Vagina (tissue), 2 donors: ENCODE measurements at regions not wholly inside any gene's neighbourhood (a gene's known extent, or its start where the extent isn't known, plus 50 kb on each side); places are given as distances from the start of the nearest gene placed in this dataset.

Source experiments
- DNase-seq, 2 donors: peaks; one replicate each; pipeline ENCODE4 v3.0.0-alpha.2; 2017; ENCODE audit errors: extremely low spot score in 2 of 2
- H3K27ac ChIP-seq: fragments of 200-600 bp; sonication (generic); one replicate; pipeline ENCODE4 v1.5.1; 2019
- H3K27me3 ChIP-seq: fragments of 200-600 bp; sonication (generic); one replicate; pipeline ENCODE4 v1.5.1; 2019
- H3K36me3 ChIP-seq, 2 donors: fragments of 200-600 bp; sonication (generic); one replicate each; pipeline ENCODE4 v1.5.1; 2017 to 2019
- H3K4me1 ChIP-seq: fragments of 200-600 bp; sonication (generic); one replicate; pipeline ENCODE4 v1.5.1; 2019
- H3K4me3 ChIP-seq, 2 donors: fragments of 200-600 bp; sonication (generic); 1 replicate in 1 of 2; 2 replicates in 1 of 2; pipeline ENCODE4 v1.5.1; 2016 to 2019
- H3K9me3 ChIP-seq: fragments of 200-600 bp; sonication (generic); one replicate; pipeline ENCODE4 v1.5.1; 2019
- POLR2A ChIP-seq, 2 donors: fragments of 450-650 bp; IDR thresholded peaks; one replicate each; pipeline ENCODE4 v1.6.1; 2017; ENCODE audit warnings: antibody characterized with exemption in 2 of 2, mild to moderate bottlenecking in 2 of 2, moderate library complexity in 2 of 2
- POLR2AphosphoS5 ChIP-seq, 2 donors: sonication (generic); formaldehyde crosslinking; IDR thresholded peaks; one replicate each; pipeline ENCODE4 v1.9.0; 2017; ENCODE audit warnings: antibody characterized with exemption in 2 of 2, mild to moderate bottlenecking in 2 of 2, low read depth in 1 of 2; ENCODE audit not compliant: insufficient read depth in 1 of 2
- intact Hi-C: fragments of 100-400 bp; cut with DNase I; formaldehyde crosslinking; loops from one replicate; pipeline ENCODE4 v1.15.1; 2023
- TF ChIP-seq, protein P1 (sequence below), 3 experiments: fragments of 450-650 bp in 2 of 3; fragments of 200-600 bp in 1 of 3; sonication (generic) in 1 of 3; IDR thresholded peaks; one replicate each; pipeline ENCODE4 v1.5.1; 2017 to 2019; ENCODE audit warnings: antibody characterized with exemption in 3 of 3, mild to moderate bottlenecking in 2 of 3, moderate library complexity in 2 of 3

DNA sequence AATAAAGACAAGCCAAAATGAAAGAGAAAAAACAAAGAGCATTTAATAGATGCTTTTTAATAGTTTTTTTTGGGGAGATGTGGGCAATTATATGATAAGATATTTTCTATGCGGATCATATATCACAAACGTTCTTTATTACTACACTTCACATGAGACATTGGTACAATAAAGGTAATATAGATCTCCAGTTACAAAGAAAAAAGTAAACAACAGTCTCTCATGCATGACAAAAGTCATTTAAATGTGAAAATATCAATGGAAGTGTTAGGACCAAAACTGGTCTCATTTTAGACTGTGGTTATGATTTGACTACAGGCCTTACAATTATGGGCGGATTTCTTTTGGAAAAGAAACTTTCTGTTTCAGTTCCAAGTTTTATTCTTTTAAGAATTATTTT lies 687.0 kb downstream of the ADGRL2 start:
- H3K4me1 ChIP-seq = peaks cover 17% of the 10 kb centered on the region
- no peaks in the 10 kb centered on the region for H3K27me3 ChIP-seq
- DNase-seq = no peak
- intact Hi-C loops = no loop called here
- H3K4me3 ChIP-seq = no peak overlapping the region
- no peak overlapping the region for H3K27ac ChIP-seq
- H3K36me3 ChIP-seq = no peaks in the 10 kb centered on the region
- TF ChIP-seq, protein P1, sequence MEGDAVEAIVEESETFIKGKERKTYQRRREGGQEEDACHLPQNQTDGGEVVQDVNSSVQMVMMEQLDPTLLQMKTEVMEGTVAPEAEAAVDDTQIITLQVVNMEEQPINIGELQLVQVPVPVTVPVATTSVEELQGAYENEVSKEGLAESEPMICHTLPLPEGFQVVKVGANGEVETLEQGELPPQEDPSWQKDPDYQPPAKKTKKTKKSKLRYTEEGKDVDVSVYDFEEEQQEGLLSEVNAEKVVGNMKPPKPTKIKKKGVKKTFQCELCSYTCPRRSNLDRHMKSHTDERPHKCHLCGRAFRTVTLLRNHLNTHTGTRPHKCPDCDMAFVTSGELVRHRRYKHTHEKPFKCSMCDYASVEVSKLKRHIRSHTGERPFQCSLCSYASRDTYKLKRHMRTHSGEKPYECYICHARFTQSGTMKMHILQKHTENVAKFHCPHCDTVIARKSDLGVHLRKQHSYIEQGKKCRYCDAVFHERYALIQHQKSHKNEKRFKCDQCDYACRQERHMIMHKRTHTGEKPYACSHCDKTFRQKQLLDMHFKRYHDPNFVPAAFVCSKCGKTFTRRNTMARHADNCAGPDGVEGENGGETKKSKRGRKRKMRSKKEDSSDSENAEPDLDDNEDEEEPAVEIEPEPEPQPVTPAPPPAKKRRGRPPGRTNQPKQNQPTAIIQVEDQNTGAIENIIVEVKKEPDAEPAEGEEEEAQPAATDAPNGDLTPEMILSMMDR (IDR thresholded peaks at IDR 0.05) = no peak
- TF ChIP-seq POLR2A (IDR thresholded peaks at IDR 0.05) (no peak), POLR2AphosphoS5 (IDR thresholded peaks at IDR 0.05; ENCODE audit: insufficient read depth in 1 of 2, low read depth in 1 of 2) (no peak)
- no peaks in the 10 kb centered on the region for H3K9me3 ChIP-seq

GRCh38 chr1:82486969-82487368 lies 686.2 kb downstream of the ADGRL2 start:
- no peaks in the 10 kb centered on the region for H3K36me3 ChIP-seq
- DNase-seq = no peak
- H3K27me3 ChIP-seq = no peaks in the 10 kb centered on the region
- H3K4me1 ChIP-seq = peaks cover 10% of the 10 kb centered on the region
- no peak overlapping the region for H3K27ac ChIP-seq
- no peaks in the 10 kb centered on the region for H3K9me3 ChIP-seq
- no peak overlapping the region for H3K4me3 ChIP-seq
- intact Hi-C loops = no loop called here
- TF ChIP-seq POLR2A (IDR thresholded peaks at IDR 0.05) (no peak), POLR2AphosphoS5 (IDR thresholded peaks at IDR 0.05; ENCODE audit: insufficient read depth in 1 of 2, low read depth in 1 of 2) (no peak)
- TF ChIP-seq, protein P1 (IDR thresholded peaks at IDR 0.05) = no peak

- H3K36me3 ChIP-seq = no peaks in the 10 kb centered on the region
- no peaks in the 10 kb centered on the region for H3K27me3 ChIP-seq
- no peaks in the 10 kb centered on the region for H3K9me3 ChIP-seq
- peaks cover 6% of the 10 kb centered on the region for H3K4me1 ChIP-seq
- no peak for DNase-seq
- intact Hi-C loops = no loop called here
- no peak overlapping the region for H3K27ac ChIP-seq
- TF ChIP-seq, protein P1 (IDR thresholded peaks at IDR 0.05) = no peak
- TF ChIP-seq POLR2A (IDR thresholded peaks at IDR 0.05) (no peak), POLR2AphosphoS5 (IDR thresholded peaks at IDR 0.05; ENCODE audit: insufficient read depth in 1 of 2, low read depth in 1 of 2) (no peak)
- H3K4me3 ChIP-seq = no peak overlapping the region
These were observed 685.7 kb downstream of the ADGRL2 start for GRCh38 chr1:82486468-82486867.

DNA sequence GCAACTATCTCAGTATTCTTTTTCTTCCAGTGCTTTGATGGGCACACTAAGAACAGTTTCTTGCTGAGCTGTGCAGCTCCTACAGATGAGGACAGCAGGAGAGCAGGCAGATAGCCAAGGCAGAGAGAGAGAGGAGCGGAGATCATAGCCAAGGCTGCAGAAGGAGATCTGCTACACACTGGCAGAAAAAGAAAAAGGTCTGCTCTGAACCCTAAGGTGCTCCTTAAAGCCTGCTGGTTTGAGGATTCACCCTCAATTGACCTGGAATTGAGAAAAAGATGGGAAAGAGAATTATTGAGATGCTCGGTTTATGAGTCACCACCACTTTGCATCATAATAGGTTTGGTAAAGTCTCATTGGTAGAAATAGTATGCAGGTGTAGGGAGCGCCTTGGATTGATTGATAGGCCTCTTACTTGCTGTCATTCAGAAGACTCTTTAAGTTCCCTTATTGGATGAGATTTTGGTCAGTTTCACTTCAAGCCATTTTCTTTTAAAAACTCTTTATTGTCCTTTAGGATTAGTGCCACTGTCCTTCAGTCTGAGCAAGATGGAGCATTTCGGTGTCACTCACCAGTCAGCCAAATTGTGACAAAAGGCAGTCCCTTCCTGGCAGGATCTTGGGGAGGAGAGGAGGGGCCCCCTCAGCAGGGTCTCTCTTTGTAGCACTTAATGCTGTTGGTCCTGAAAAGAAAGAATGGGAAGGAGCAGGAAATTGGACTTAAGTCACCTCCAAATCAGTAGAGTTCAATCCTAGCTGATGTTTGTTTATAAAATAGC lies 685.0 kb downstream of the ADGRL2 start:
- H3K9me3 ChIP-seq = no peaks in the 10 kb centered on the region
- TF ChIP-seq, protein P1 (IDR thresholded peaks at IDR 0.05) = no peak
- TF ChIP-seq POLR2A (IDR thresholded peaks at IDR 0.05) (no peak), POLR2AphosphoS5 (IDR thresholded peaks at IDR 0.05; ENCODE audit: insufficient read depth in 1 of 2, low read depth in 1 of 2) (no peak)
- no peaks in the 10 kb centered on the region for H3K36me3 ChIP-seq
- DNase-seq = no peak
- H3K27ac ChIP-seq = no peak overlapping the region
- H3K4me1 ChIP-seq = peaks cover 6% of the 10 kb centered on the region
- no peak overlapping the region for H3K4me3 ChIP-seq
- intact Hi-C loops = no loop called here
- no peaks in the 10 kb centered on the region for H3K27me3 ChIP-seq

GRCh38 chr1:82483146-82483545 lies 682.4 kb downstream of the ADGRL2 start:
- no peak for DNase-seq
- intact Hi-C loops = no loop called here
- H3K4me1 ChIP-seq = peaks cover 6% of the 10 kb centered on the region
- no peaks in the 10 kb centered on the region for H3K36me3 ChIP-seq
- H3K9me3 ChIP-seq = no peaks in the 10 kb centered on the region
- no peaks in the 10 kb centered on the region for H3K27me3 ChIP-seq
- TF ChIP-seq, protein P1 (IDR thresholded peaks at IDR 0.05) = no peak
- TF ChIP-seq POLR2AphosphoS5 (IDR thresholded peaks at IDR 0.05; ENCODE audit: insufficient read depth in 1 of 2, low read depth in 1 of 2) (no peak), POLR2A (IDR thresholded peaks at IDR 0.05) (no peak)
- H3K27ac ChIP-seq = no peak overlapping the region
- H3K4me3 ChIP-seq = no peak overlapping the region
